GM23248 (cell line): ENCODE measurements at regions not wholly inside any gene's neighbourhood (a gene's known extent, or its start where the extent isn't known, plus 50 kb on each side); places are given as distances from the start of the nearest gene placed in this dataset.

ENCODE experiments used
- DNase-seq: peaks from one replicate; pipeline ENCODE4 v3.0.0-alpha.2; 2015
- H2AFZ ChIP-seq: fragments of 200-600 bp; sonication (generic); 2 replicates; pipeline ENCODE4 v1.6.1; 2016; ENCODE audit warnings: antibody characterized with exemption
- H3F3A ChIP-seq: fragments of 200-600 bp; sonication (generic); 2 replicates; pipeline ENCODE4 v1.6.1; 2016; ENCODE audit warnings: mild to moderate bottlenecking, antibody characterized with exemption, mixed run types; ENCODE audit not compliant: insufficient read depth
- H3K27ac ChIP-seq: fragments of 200-600 bp; sonication (generic); 2 replicates; pipeline ENCODE4 v1.5.1; 2016; ENCODE audit warnings: mild to moderate bottlenecking
- H3K27me3 ChIP-seq: fragments of 200-600 bp; sonication (generic); replicated peaks from 2 replicates; pipeline ENCODE4 v1.6.1; 2016; ENCODE audit warnings: mild to moderate bottlenecking; ENCODE audit not compliant: insufficient read depth
- H3K36me3 ChIP-seq: fragments of 200-600 bp; sonication (generic); 2 replicates; pipeline ENCODE4 v1.6.1; 2016; ENCODE audit warnings: low read depth, mild to moderate bottlenecking
- H3K4me1 ChIP-seq: fragments of 200-600 bp; sonication (generic); 2 replicates; pipeline ENCODE4 v1.6.1; 2016; ENCODE audit warnings: mild to moderate bottlenecking; ENCODE audit not compliant: insufficient read depth
- H3K4me2 ChIP-seq: fragments of 200-600 bp; sonication (generic); one replicate; pipeline ENCODE4 v1.6.1; 2016; ENCODE audit warnings: mild to moderate bottlenecking; ENCODE audit not compliant: unreplicated experiment
- H3K4me3 ChIP-seq: fragments of 200-600 bp; sonication (generic); 2 replicates; pipeline ENCODE4 v1.5.1; 2016; ENCODE audit warnings: mild to moderate bottlenecking
- H3K79me2 ChIP-seq: fragments of 200-600 bp; sonication (generic); 2 replicates; pipeline ENCODE4 v1.6.1; 2016; ENCODE audit warnings: mild to moderate bottlenecking; ENCODE audit not compliant: insufficient read depth
- H3K9ac ChIP-seq: fragments of 200-600 bp; sonication (generic); 2 replicates; pipeline ENCODE4 v1.6.1; 2016; ENCODE audit warnings: mild to moderate bottlenecking
- H3K9me2 ChIP-seq: fragments of 200-600 bp; sonication (generic); 2 replicates; pipeline ENCODE4 v1.6.1; 2016; ENCODE audit warnings: mixed run types, mild to moderate bottlenecking, moderate library complexity; ENCODE audit not compliant: insufficient read depth
- H3K9me3 ChIP-seq: fragments of 200-600 bp; sonication (generic); one replicate; pipeline ENCODE4 v1.6.1; 2017; ENCODE audit warnings: low read depth
- H4K20me1 ChIP-seq: fragments of 200-600 bp; sonication (generic); 2 replicates; pipeline ENCODE4 v1.6.0; 2016; ENCODE audit not compliant: insufficient read depth
- EZH2 ChIP-seq: fragments of 200-600 bp; sonication (generic); IDR thresholded peaks from 2 replicates; pipeline ENCODE4 v1.6.1; 2018; ENCODE audit warnings: antibody characterized with exemption, mild to moderate bottlenecking; ENCODE audit not compliant: insufficient read depth, poor library complexity, severe bottlenecking
- EZH2phosphoT487 ChIP-seq: fragments of 200-600 bp; sonication (generic); IDR thresholded peaks from 2 replicates; pipeline ENCODE4 v1.6.1; 2018; ENCODE audit warnings: antibody characterized with exemption, moderate library complexity, mild to moderate bottlenecking, low read depth; ENCODE audit not compliant: insufficient read depth
- WGBS, 2 experiments: methylation state at CpG; one replicate each; pipeline ENCODE4 v1.1.6; 2015 to 2017; ENCODE audit warnings: low lambda C conversion rate in 2 of 2, low coverage in 1 of 2; ENCODE audit errors: missing lambda C conversion rate in 2 of 2; 5-methylcytosine and 5-hydroxymethylcytosine counted together
- in situ Hi-C: fragments of 300-500 bp; cut with MboI; formaldehyde crosslinking; loops from 2 replicates; pipeline ENCODE4 v1.15.0; 2020

GRCh38 chrX:5402461-5402860 lies 826.2 kb downstream of the NLGN4X start:
- H3K36me3 ChIP-seq = no peaks in the 10 kb centered on the region
- DNase-seq = no peak
- 44 to 81% methylated on average over 2 to 3 of the region's 3 CpGs for WGBS, 2 experiments
- TF ChIP-seq EZH2phosphoT487 = no peak
- TF ChIP-seq EZH2 = no peak
- no peaks in the 10 kb centered on the region for H3K27me3 ChIP-seq
- in situ Hi-C loops = no loop called here
- H2AFZ ChIP-seq = no peak overlapping the region
- H3K9ac ChIP-seq = no peak overlapping the region
- no peaks in the 10 kb centered on the region for H3K9me2 ChIP-seq
- H3F3A ChIP-seq = no peaks in the 10 kb centered on the region
- no peak overlapping the region for H3K4me2 ChIP-seq
- H3K27ac ChIP-seq = no peak overlapping the region
- H3K9me3 ChIP-seq = no peaks in the 10 kb centered on the region
- no peaks in the 10 kb centered on the region for H4K20me1 ChIP-seq
- H3K4me1 ChIP-seq = no peaks in the 10 kb centered on the region
- no peak overlapping the region for H3K4me3 ChIP-seq
- no peaks in the 10 kb centered on the region for H3K79me2 ChIP-seq

GRCh38 chrX:5399403-5399802 lies 829.3 kb downstream of the NLGN4X start:
- in situ Hi-C loops = no loop called here
- H2AFZ ChIP-seq = no peak overlapping the region
- H3K4me3 ChIP-seq = no peak overlapping the region
- H3K9ac ChIP-seq = no peak overlapping the region
- H3K36me3 ChIP-seq = no peaks in the 10 kb centered on the region
- TF ChIP-seq EZH2phosphoT487 = no peak
- TF ChIP-seq EZH2 = no peak
- 18 to 25% methylated on average over 6 to 8 of the region's 8 CpGs for WGBS, 2 experiments
- no peak for DNase-seq
- H3K79me2 ChIP-seq = no peaks in the 10 kb centered on the region
- H3K27me3 ChIP-seq = no peaks in the 10 kb centered on the region
- no peaks in the 10 kb centered on the region for H3K4me1 ChIP-seq
- H3K4me2 ChIP-seq = no peak overlapping the region
- no peaks in the 10 kb centered on the region for H3F3A ChIP-seq
- H3K9me3 ChIP-seq = no peaks in the 10 kb centered on the region
- H3K9me2 ChIP-seq = no peaks in the 10 kb centered on the region
- H3K27ac ChIP-seq = no peak overlapping the region
- H4K20me1 ChIP-seq = no peaks in the 10 kb centered on the region

- no peak overlapping the region for H3K4me3 ChIP-seq
- WGBS, 2 experiments = 22 to 31% methylated on average over 7 of the region's 7 CpGs
- in situ Hi-C loops = no loop called here
- no peaks in the 10 kb centered on the region for H3K79me2 ChIP-seq
- TF ChIP-seq EZH2 = no peak
- no peak for TF ChIP-seq EZH2phosphoT487
- H3K27ac ChIP-seq = no peak overlapping the region
- no peaks in the 10 kb centered on the region for H3K36me3 ChIP-seq
- H4K20me1 ChIP-seq = no peaks in the 10 kb centered on the region
- DNase-seq = no peak
- no peak overlapping the region for H3K9ac ChIP-seq
- no peaks in the 10 kb centered on the region for H3K4me1 ChIP-seq
- H3K9me3 ChIP-seq = no peaks in the 10 kb centered on the region
- H3K27me3 ChIP-seq = no peaks in the 10 kb centered on the region
- H3F3A ChIP-seq = no peaks in the 10 kb centered on the region
- no peak overlapping the region for H3K4me2 ChIP-seq
- no peak overlapping the region for H2AFZ ChIP-seq
- no peaks in the 10 kb centered on the region for H3K9me2 ChIP-seq
Observed at GRCh38 chrX:5397409-5397808, 831.3 kb downstream of the NLGN4X start.

- 34 to 43% methylated on average over 7 to 12 of the region's 14 CpGs for WGBS, 2 experiments
- no peak for TF ChIP-seq EZH2phosphoT487
- no peak for TF ChIP-seq EZH2
- H3K4me2 ChIP-seq = no peak overlapping the region
Observed at GRCh38 chrX:5390376-5390775, 838.3 kb downstream of the NLGN4X start.

GRCh38 chrX:5388087-5388486 lies 840.6 kb downstream of the NLGN4X start:
- Histone ChIP-seq H3F3A (no peaks in the 10 kb centered on the region), H3K9ac (no peak overlapping the region), H2AFZ (no peak overlapping the region), H3K36me3 (no peaks in the 10 kb centered on the region), H3K4me3 (no peak overlapping the region), H3K9me2 (no peaks in the 10 kb centered on the region), H3K27ac (no peak overlapping the region), H3K27me3 (no peaks in the 10 kb centered on the region), H3K79me2 (no peaks in the 10 kb centered on the region), H3K9me3 (no peaks in the 10 kb centered on the region), H3K4me2 (no peak overlapping the region), H4K20me1 (no peaks in the 10 kb centered on the region), H3K4me1 (no peaks in the 10 kb centered on the region)
- no peak for TF ChIP-seq EZH2
- no peak for TF ChIP-seq EZH2phosphoT487
- no peak for DNase-seq
- in situ Hi-C loops = no loop called here
- 13 to 17% methylated on average over 6 of the region's 6 CpGs for WGBS, 2 experiments

More at GRCh38 chrX:5390376-5390775, 838.3 kb downstream of the NLGN4X start:
- Histone ChIP-seq H3K27me3 (no peaks in the 10 kb centered on the region), H3K79me2 (no peaks in the 10 kb centered on the region), H3K9ac (no peak overlapping the region), H3K9me2 (no peaks in the 10 kb centered on the region), H3K4me3 (no peak overlapping the region), H4K20me1 (no peaks in the 10 kb centered on the region), H3K27ac (no peak overlapping the region), H3K9me3 (no peaks in the 10 kb centered on the region), H3K36me3 (no peaks in the 10 kb centered on the region), H2AFZ (no peak overlapping the region), H3F3A (no peaks in the 10 kb centered on the region), H3K4me1 (no peaks in the 10 kb centered on the region)
- DNase-seq = no peak
- in situ Hi-C loops = no loop called here
